Progenitor cell of endocrine pancreas (in vitro differentiated cells): ENCODE measurements at regions not wholly inside any gene's neighbourhood (a gene's known extent, or its start where the extent isn't known, plus 50 kb on each side); places are given as distances from the start of the nearest gene placed in this dataset.

Experiments used
- DNase-seq: peaks from one replicate; pipeline ENCODE4 v3.0.0; 2021; ENCODE audit warnings: low spot score; ENCODE audit not compliant: unreplicated experiment
- H3K27ac Mint-ChIP-seq: 2 replicates; pipeline ENCODE4 v1.8.0; 2021; ENCODE audit warnings: mild to moderate bottlenecking, moderate library complexity, mixed read lengths
- H3K27me3 Mint-ChIP-seq: 2 replicates; pipeline ENCODE4 v1.8.0; 2021; ENCODE audit warnings: mixed read lengths
- H3K36me3 Mint-ChIP-seq: 2 replicates; pipeline ENCODE4 v1.8.0; 2022; ENCODE audit warnings: mixed read lengths; ENCODE audit not compliant: insufficient read depth
- H3K4me1 Mint-ChIP-seq: 2 replicates; pipeline ENCODE4 v1.8.0; 2021; ENCODE audit warnings: low read depth, mixed read lengths
- H3K4me3 Mint-ChIP-seq: 2 replicates; pipeline ENCODE4 v1.8.0; 2021; ENCODE audit warnings: low read depth, mild to moderate bottlenecking, moderate library complexity, mixed read lengths
- H3K9me3 Mint-ChIP-seq: 2 replicates; pipeline ENCODE4 v1.8.0; 2021; ENCODE audit warnings: low read depth, mixed read lengths
- TF ChIP-seq, protein P1 (sequence below): fragments of 200-600 bp; sonication (generic); IDR thresholded peaks from one replicate; pipeline ENCODE4 v1.5.0; 2021; ENCODE audit warnings: antibody characterized with exemption, mild to moderate bottlenecking; ENCODE audit not compliant: unreplicated experiment

DNA sequence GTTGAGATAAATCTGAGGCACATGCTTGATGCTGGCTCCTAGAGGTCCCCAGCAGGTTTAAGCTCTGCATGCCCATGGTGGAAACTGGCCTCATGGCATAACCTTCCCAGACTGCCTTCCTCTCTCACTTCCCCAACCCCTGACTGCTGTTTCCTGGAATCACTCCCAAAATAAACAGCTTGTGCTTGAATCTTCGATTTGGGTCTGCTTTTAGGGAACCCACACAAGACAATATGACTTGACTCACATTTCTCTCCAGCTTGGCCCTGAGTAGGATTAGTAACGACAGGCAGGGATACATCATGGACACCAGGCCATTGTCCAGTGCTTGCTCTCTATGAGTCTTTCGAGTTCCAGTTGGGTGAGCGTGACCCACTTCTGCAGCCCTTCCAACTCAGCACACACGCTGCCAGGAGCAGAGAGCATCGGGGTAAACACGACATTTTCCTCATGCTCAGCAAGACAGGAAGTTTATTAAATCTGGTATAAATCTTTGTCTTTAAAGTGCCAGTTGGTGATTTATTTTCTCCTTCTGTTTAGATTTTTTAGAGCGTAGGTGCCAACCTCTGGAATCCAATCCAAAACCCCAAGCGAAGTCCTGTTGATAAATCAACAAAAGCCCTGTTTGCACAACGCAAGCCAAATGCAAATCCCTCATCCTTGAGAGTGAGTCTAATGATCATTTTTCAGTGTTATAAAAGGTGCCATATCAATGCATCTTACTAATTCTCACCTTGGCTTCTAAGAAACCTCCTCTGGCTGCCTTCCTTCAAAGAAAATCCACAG is 135.0 kb downstream of the FOXA2 start:
- H3K27ac Mint-ChIP-seq = peak overlapping the region; percentile 29
- H3K27me3 Mint-ChIP-seq = no peaks in the 10 kb centered on the region

GRCh38 chr20:22447447-22447778 is 137.0 kb downstream of the FOXA2 start:
- no peak overlapping the region for H3K27ac Mint-ChIP-seq
- peaks cover 31% of the 10 kb centered on the region for H3K4me1 Mint-ChIP-seq
- H3K27me3 Mint-ChIP-seq = no peaks in the 10 kb centered on the region
- no peak for DNase-seq
- H3K9me3 Mint-ChIP-seq = peaks cover 7% of the 10 kb centered on the region
- no peaks in the 10 kb centered on the region for H3K36me3 Mint-ChIP-seq
- TF ChIP-seq, protein P1, sequence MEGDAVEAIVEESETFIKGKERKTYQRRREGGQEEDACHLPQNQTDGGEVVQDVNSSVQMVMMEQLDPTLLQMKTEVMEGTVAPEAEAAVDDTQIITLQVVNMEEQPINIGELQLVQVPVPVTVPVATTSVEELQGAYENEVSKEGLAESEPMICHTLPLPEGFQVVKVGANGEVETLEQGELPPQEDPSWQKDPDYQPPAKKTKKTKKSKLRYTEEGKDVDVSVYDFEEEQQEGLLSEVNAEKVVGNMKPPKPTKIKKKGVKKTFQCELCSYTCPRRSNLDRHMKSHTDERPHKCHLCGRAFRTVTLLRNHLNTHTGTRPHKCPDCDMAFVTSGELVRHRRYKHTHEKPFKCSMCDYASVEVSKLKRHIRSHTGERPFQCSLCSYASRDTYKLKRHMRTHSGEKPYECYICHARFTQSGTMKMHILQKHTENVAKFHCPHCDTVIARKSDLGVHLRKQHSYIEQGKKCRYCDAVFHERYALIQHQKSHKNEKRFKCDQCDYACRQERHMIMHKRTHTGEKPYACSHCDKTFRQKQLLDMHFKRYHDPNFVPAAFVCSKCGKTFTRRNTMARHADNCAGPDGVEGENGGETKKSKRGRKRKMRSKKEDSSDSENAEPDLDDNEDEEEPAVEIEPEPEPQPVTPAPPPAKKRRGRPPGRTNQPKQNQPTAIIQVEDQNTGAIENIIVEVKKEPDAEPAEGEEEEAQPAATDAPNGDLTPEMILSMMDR = no peak
- H3K4me3 Mint-ChIP-seq = no peak overlapping the region

More for the DNA sequence above, 135.0 kb downstream of the FOXA2 start:
- H3K9me3 Mint-ChIP-seq = peaks cover 7% of the 10 kb centered on the region
- no peak for DNase-seq
- TF ChIP-seq, protein P1 = no peak
- H3K36me3 Mint-ChIP-seq = no peaks in the 10 kb centered on the region
- peaks cover 49% of the 10 kb centered on the region for H3K4me1 Mint-ChIP-seq
- H3K4me3 Mint-ChIP-seq = no peak overlapping the region

GRCh38 chr20:22446613-22447446 is 137.5 kb downstream of the FOXA2 start:
- no peak for DNase-seq
- no peak overlapping the region for H3K4me3 Mint-ChIP-seq
- H3K27me3 Mint-ChIP-seq = no peaks in the 10 kb centered on the region
- no peak overlapping the region for H3K27ac Mint-ChIP-seq
- peaks cover 7% of the 10 kb centered on the region for H3K9me3 Mint-ChIP-seq
- H3K36me3 Mint-ChIP-seq = no peaks in the 10 kb centered on the region
- TF ChIP-seq, protein P1 = no peak
- H3K4me1 Mint-ChIP-seq = peaks cover 29% of the 10 kb centered on the region

- no peak overlapping the region for H3K4me3 Mint-ChIP-seq
- H3K27me3 Mint-ChIP-seq = no peaks in the 10 kb centered on the region
- no peaks in the 10 kb centered on the region for H3K36me3 Mint-ChIP-seq
- no peak for DNase-seq
- TF ChIP-seq, protein P1 = no peak
- peaks cover 14% of the 10 kb centered on the region for H3K9me3 Mint-ChIP-seq
- no peak overlapping the region for H3K27ac Mint-ChIP-seq
- H3K4me1 Mint-ChIP-seq = peaks cover 17% of the 10 kb centered on the region
These were observed 142.1 kb downstream of the FOXA2 start for GRCh38 chr20:22442318-22442717.

- Mint-ChIP-seq H3K27me3 (no peaks in the 10 kb centered on the region), H3K27ac (peak overlapping the region; percentile 13), H3K4me3 (no peak overlapping the region), H3K36me3 (no peaks in the 10 kb centered on the region), H3K4me1 (peaks cover 13% of the 10 kb centered on the region), H3K9me3 (peaks cover 14% of the 10 kb centered on the region)
- no peak for DNase-seq
- TF ChIP-seq, protein P1 = peak; percentile 46
These were observed 145.4 kb downstream of the FOXA2 start for GRCh38 chr20:22438926-22439325.
